ENCODE measurements at regions not wholly inside any gene's neighbourhood (a gene's known extent, or its start where the extent isn't known, plus 50 kb on each side); places are given as distances from the start of the nearest gene placed in this dataset.

GRCh38 chr4:138728566-138728965 is 287.0 kb upstream of the NOCT start:
- H3K36me3 ChIP-seq: no peaks in the 10 kb centered on the region
- intact Hi-C loops (cut with DNase I; ENCODE audit: low total_unique reads): no loop called here
- H3K4me1 ChIP-seq: no peaks in the 10 kb centered on the region
- no peaks in the 10 kb centered on the region for H3K27me3 ChIP-seq
- H3K4me3 ChIP-seq: no peak overlapping the region
- no peak overlapping the region for H3K27ac ChIP-seq
- TF ChIP-seq POLR2AphosphoS5 (IDR thresholded peaks at IDR 0.05) (no peak), POLR2A (IDR thresholded peaks at IDR 0.05) (no peak), CTCF (IDR thresholded peaks at IDR 0.05) (no peak)
- DNase-seq (ENCODE audit: low spot score in 2 of 2): no peak
- no peaks in the 10 kb centered on the region for H3K9me3 ChIP-seq

GRCh38 chr4:138727731-138728130 is 287.9 kb upstream of the NOCT start:
- intact Hi-C loops (cut with DNase I; ENCODE audit: low total_unique reads): no loop called here
- TF ChIP-seq CTCF (IDR thresholded peaks at IDR 0.05): no peak
- no peak for TF ChIP-seq POLR2A (IDR thresholded peaks at IDR 0.05)
- TF ChIP-seq POLR2AphosphoS5 (IDR thresholded peaks at IDR 0.05): no peak
- Histone ChIP-seq H3K4me1 (no peaks in the 10 kb centered on the region), H3K9me3 (no peaks in the 10 kb centered on the region), H3K36me3 (no peaks in the 10 kb centered on the region), H3K4me3 (no peak overlapping the region), H3K27me3 (no peaks in the 10 kb centered on the region), H3K27ac (no peak overlapping the region)
- no peak for DNase-seq (ENCODE audit: low spot score in 2 of 2)

- no peaks in the 10 kb centered on the region for H3K36me3 ChIP-seq
- intact Hi-C loops (cut with DNase I; ENCODE audit: low total_unique reads): no loop called here
- no peak for DNase-seq (ENCODE audit: low spot score in 2 of 2)
Observed at GRCh38 chr4:138724530-138724929, 291.1 kb upstream of the NOCT start.

GRCh38 chr4:138716559-138717335 is 298.8 kb upstream of the NOCT start:
- intact Hi-C loops (cut with DNase I; ENCODE audit: low total_unique reads): no loop called here
- Histone ChIP-seq H3K9me3 (no peaks in the 10 kb centered on the region), H3K4me3 (no peak overlapping the region), H3K4me1 (no peaks in the 10 kb centered on the region), H3K36me3 (no peaks in the 10 kb centered on the region), H3K27ac (no peak overlapping the region), H3K27me3 (no peaks in the 10 kb centered on the region)
- DNase-seq (ENCODE audit: low spot score in 2 of 2): no peak
- no peak for TF ChIP-seq POLR2A (IDR thresholded peaks at IDR 0.05)
- no peak for TF ChIP-seq POLR2AphosphoS5 (IDR thresholded peaks at IDR 0.05)
- TF ChIP-seq CTCF (IDR thresholded peaks at IDR 0.05): no peak

More at GRCh38 chr4:138724530-138724929, 291.1 kb upstream of the NOCT start:
- Histone ChIP-seq H3K4me1 (no peaks in the 10 kb centered on the region), H3K9me3 (no peaks in the 10 kb centered on the region), H3K27ac (no peak overlapping the region), H3K4me3 (no peak overlapping the region), H3K27me3 (no peaks in the 10 kb centered on the region)
- no peak for TF ChIP-seq POLR2A (IDR thresholded peaks at IDR 0.05)
- no peak for TF ChIP-seq CTCF (IDR thresholded peaks at IDR 0.05)
- no peak for TF ChIP-seq POLR2AphosphoS5 (IDR thresholded peaks at IDR 0.05)

GRCh38 chr4:138710297-138710696 is 305.3 kb upstream of the NOCT start:
- Histone ChIP-seq H3K9me3 (no peaks in the 10 kb centered on the region), H3K27ac (no peak overlapping the region), H3K4me1 (no peaks in the 10 kb centered on the region), H3K4me3 (no peak overlapping the region), H3K36me3 (no peaks in the 10 kb centered on the region), H3K27me3 (no peaks in the 10 kb centered on the region)
- no peak for DNase-seq (ENCODE audit: low spot score in 2 of 2)
- TF ChIP-seq POLR2A (IDR thresholded peaks at IDR 0.05) (no peak), CTCF (IDR thresholded peaks at IDR 0.05) (no peak), POLR2AphosphoS5 (IDR thresholded peaks at IDR 0.05) (no peak)
- intact Hi-C loops (cut with DNase I; ENCODE audit: low total_unique reads): no loop called here
